GM12892 (cell line): ENCODE measurements at regions not wholly inside any gene's neighbourhood (a gene's known extent, or its start where the extent isn't known, plus 50 kb on each side); places are given as distances from the start of the nearest gene placed in this dataset.

Experiments used
- DNase-seq: peaks from one replicate; pipeline ENCODE4 v3.0.0; 2011; ENCODE audit not compliant: insufficient read length
- FAIRE-seq: peaks from 2 replicates; lab custom pipeline; 2011; peaks lifted over from hg19 to GRCh38; lab: Jason Lieb, UNC
- POLR2A ChIP-seq: IDR thresholded peaks from 2 replicates; pipeline ENCODE4 v1.6.1; 2011; ENCODE audit warnings: low read depth, low read length, control low read depth
- POLR2AphosphoS5 ChIP-seq: IDR thresholded peaks from 2 replicates; pipeline ENCODE4 v1.6.1; 2011; ENCODE audit warnings: low read depth, low read length, control low read depth
- TAF1 ChIP-seq: IDR thresholded peaks from 2 replicates; pipeline ENCODE4 v1.6.1; 2011; ENCODE audit warnings: low read depth, mild to moderate bottlenecking, control low read depth, low read length, borderline replicate concordance

DNA sequence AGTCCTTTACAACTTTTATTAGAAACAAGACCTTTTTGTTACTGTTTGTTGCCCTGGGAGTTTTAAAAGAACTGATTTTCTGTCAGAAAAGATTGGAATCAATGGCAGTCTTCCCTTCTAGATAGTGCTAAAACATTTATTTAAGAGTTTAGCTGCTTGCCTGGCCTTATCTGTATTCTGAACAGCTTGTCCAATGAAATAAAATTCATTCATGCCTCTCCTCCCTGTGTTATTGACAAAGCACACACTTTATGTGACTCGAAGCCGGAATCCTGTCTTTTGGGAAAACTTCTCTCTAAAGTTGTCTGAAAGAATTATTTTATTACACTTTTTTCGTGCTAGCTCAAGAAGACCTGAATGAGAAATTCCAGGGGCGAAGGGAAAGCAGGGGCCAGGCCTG lies 992.5 kb downstream of the TYW1 start:
- FAIRE-seq = no peak
- DNase-seq = no peak
- TF ChIP-seq TAF1 (no peak), POLR2A (no peak), POLR2AphosphoS5 (no peak)

DNA sequence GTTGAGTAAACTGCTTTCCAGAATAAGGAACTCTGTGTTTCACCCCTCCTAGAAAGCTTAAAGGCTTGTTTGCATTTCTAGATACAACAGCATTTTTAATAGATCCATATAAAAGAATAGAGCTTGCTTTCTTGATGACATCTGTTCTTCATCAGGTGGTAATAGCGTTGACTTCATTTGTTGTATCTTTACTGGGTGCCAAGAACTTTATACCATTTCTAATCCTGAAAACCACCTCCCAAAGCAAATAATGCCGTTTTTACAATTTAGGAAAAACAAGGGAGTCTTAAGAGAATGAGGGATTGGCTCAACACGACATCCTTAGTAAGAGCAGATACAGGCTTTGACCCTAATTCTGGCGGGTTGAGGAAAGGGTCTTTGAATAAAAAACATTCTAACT lies 993.4 kb downstream of the TYW1 start:
- DNase-seq (no peak), FAIRE-seq (no peak)
- TF ChIP-seq POLR2AphosphoS5 = no peak
- TF ChIP-seq POLR2A = no peak
- no peak for TF ChIP-seq TAF1

- DNase-seq = no peak
- no peak for TF ChIP-seq TAF1
- no peak for TF ChIP-seq POLR2AphosphoS5
- TF ChIP-seq POLR2A = no peak
- FAIRE-seq = no peak
Observed at GRCh38 chr7:67990716-67991115, 994.1 kb downstream of the TYW1 start.

DNA sequence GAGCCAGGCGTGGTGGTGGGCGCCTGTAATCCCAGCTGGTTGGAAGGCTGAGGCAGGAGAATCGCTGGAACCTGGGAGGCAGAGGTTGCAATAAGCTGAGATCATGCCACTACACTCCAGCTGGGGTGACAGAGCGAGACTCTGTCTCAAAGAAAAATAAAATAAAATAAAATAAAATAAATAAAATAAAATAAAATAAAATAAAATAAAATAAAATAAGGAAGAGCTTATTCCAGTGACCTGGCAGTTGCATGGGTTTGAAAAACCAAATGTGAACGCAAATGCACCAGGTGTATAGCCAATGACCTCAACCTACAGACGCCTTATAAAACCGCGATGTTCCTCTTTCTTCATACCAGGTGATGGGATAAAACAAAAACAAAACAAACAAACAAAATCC lies 995.7 kb downstream of the TYW1 start:
- TF ChIP-seq POLR2A = no peak
- no peak for TF ChIP-seq POLR2AphosphoS5
- no peak for TF ChIP-seq TAF1
- FAIRE-seq (no peak), DNase-seq (no peak)

DNA sequence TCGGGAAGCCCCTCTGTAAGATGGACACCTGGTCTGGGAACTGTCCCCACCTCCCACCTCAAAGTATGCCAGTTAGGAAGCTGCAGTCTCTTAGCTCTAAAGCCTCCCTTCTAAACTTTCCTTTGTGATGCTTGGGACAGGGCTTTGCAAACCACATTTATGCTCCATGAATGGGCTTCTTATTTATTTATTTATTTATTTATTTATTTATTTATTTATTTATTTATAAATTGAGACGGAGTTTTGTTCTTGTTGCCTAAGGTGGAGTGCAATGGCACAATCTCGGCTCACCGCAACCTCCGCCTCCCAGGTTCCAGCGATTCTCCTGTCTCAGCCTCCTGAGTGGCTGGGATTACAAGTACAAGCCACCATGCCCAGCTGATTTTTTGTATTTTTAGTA lies 1009.4 kb downstream of the TYW1 start:
- TF ChIP-seq POLR2AphosphoS5 (no peak), TAF1 (no peak), POLR2A (no peak)
- FAIRE-seq = no peak

DNA sequence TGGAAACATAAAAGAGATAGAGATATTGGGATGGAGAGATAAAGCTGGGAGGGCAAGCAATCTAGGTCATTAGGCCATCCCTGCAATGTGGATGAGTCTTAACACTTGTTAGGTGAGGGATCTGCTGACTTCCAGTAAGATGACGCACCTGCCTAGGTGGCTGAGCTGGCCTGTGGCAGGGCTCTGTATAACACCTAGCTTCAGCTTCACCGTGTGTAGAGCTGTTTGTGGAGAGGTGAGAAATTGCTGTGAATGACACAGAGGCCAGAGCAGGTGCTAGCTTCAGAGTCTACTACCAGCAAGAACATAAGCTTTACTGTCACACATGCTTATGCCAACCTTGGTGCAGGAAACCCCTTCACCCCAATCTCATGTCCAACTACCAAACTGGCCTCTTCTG lies 1010.0 kb downstream of the TYW1 start:
- TF ChIP-seq POLR2A (no peak), POLR2AphosphoS5 (no peak), TAF1 (no peak)
- DNase-seq = no peak

More for the DNA sequence above, 1009.4 kb downstream of the TYW1 start:
- no peak for DNase-seq

DNA sequence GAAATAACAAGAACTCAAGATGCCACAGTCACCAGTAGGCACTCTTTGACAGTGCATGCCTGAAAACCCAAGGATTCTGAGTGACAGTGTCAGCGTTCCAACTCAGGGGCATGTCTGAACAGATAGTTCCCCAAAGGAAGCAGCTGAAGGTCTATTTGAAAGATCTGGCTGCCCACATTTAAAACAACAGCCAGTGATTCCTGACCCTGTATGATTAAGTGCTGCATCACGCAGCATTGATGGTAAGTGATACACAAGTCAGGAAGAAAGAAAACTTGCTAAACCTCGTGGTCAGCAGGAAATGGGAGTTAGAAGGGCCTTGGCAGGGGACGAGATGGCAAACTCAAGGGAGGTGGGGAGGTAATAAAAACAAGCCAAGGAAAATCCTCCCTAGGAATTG lies 1013.1 kb downstream of the TYW1 start:
- FAIRE-seq (no peak), DNase-seq (no peak)

More for the DNA sequence above, 1010.0 kb downstream of the TYW1 start:
- no peak for FAIRE-seq

GRCh38 chr7:68014031-68014736 lies 1017.6 kb downstream of the TYW1 start:
- TF ChIP-seq POLR2AphosphoS5 (no peak), POLR2A (no peak), TAF1 (no peak)
- FAIRE-seq (no peak), DNase-seq (no peak)

More for the DNA sequence above, 1013.1 kb downstream of the TYW1 start:
- TF ChIP-seq POLR2A (no peak), TAF1 (no peak), POLR2AphosphoS5 (no peak)

GRCh38 chr7:68015122-68015977 lies 1018.7 kb downstream of the TYW1 start:
- TF ChIP-seq POLR2A = no peak
- no peak for TF ChIP-seq POLR2AphosphoS5
- no peak for TF ChIP-seq TAF1
- no peak for DNase-seq
- FAIRE-seq = no peak

DNA sequence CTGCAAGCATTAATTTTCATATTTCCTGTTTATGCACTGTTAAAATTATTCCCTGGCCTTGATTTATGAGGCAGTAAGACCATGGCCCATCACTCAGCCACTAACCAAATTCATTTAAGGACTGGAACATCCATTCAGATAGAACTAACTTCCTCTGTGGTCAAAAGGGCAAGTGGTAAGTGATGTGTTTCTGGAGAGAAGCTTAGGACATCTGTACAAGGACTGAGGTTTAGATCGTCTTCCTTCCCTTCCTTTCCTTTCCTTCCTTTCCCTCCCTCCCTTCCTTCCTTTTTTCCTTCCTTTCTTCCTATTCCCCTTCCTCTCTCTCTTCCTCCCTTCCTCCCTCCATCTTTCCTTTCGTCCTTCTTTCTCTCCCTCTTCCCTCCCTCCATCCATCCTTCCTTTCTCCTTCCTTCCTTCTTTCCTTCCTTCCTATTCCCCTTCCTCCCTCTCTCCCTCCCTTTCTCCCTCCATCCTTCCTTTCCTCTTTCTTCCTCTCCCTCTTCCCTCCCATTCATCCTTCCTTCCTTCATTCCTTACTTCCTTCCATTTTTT lies 1019.4 kb downstream of the TYW1 start:
- no peak for TF ChIP-seq POLR2A
- TF ChIP-seq POLR2AphosphoS5 = no peak
- no peak for TF ChIP-seq TAF1
- FAIRE-seq (no peak), DNase-seq (no peak)

- no peak for FAIRE-seq
- DNase-seq = no peak
- TF ChIP-seq TAF1 = no peak
- TF ChIP-seq POLR2A = no peak
- no peak for TF ChIP-seq POLR2AphosphoS5
Observed at GRCh38 chr7:68020102-68020501, 1023.5 kb downstream of the TYW1 start.

DNA sequence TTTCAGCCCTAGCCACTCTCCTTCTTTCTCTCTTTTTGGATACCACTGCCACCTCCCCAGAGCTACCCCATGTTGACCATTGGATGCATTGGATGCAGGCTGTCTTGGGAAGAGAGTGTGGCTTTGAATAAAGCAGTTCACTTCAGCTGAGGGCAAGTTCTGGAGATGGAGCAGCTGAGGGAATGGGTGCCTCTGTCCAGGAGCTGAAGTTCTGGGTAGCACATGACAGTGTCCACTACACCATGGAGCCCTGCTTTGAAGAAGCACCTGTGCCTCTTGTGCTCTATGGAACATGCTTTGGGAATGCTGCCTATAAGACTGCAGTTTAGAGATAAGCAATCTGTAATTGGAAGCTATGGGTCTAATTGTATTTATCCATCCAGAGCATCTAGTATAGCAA lies 1028.7 kb downstream of the TYW1 start:
- no peak for TF ChIP-seq POLR2AphosphoS5
- TF ChIP-seq POLR2A = no peak
- no peak for TF ChIP-seq TAF1
- DNase-seq (no peak), FAIRE-seq (no peak)

DNA sequence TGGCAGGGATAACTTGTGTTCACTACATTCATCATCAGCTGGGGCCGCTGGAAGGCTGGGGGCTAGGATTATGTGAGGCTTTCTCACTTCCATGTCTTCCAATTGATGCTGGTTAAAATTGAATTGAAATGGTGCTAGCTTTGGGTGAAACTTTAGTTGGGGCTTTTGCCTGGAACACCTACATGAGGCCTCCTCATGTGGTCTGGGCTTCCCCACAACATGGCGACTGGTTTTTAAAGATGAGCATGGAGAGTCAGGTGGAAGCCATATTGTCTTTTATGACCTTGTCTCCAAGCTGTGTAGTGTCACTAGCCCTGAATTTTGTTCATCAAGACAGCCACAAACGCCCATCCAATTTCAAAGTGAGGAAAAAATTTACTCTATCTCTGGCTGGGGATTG lies 1033.9 kb downstream of the TYW1 start:
- TF ChIP-seq POLR2A (no peak), TAF1 (no peak), POLR2AphosphoS5 (no peak)
- DNase-seq = no peak
- no peak for FAIRE-seq
